SK-N-SH (cell line): ENCODE measurements at regions not wholly inside any gene's neighbourhood (a gene's known extent, or its start where the extent isn't known, plus 50 kb on each side); places are given as distances from the start of the nearest gene placed in this dataset.

Experiments
- CTCF ChIA-PET: fragments of 300-600, 350-600 bp; formaldehyde crosslinking; extraction: SDS; loops from one replicate; lab custom pipeline; 2021; lab: Yijun Ruan, JAX
- POLR2A ChIA-PET: fragments of 350-600 bp; sonication (Branson Sonifier 250); formaldehyde crosslinking; extraction: SDS; loops from one replicate; lab custom pipeline; 2020; ENCODE audit warnings: antibody characterized with exemption, inconsistent platforms; lab: Yijun Ruan, JAX
- DNase-seq: peaks from one replicate; pipeline ENCODE4 v3.0.0; 2012
- H2AFZ ChIP-seq: fragments of 200-600 bp; sonication (generic); 2 replicates; pipeline ENCODE4 v1.8.1; 2016; ENCODE audit warnings: antibody characterized with exemption, mild to moderate bottlenecking, low read depth
- H3F3A ChIP-seq: fragments of 200-600 bp; sonication (generic); replicated peaks from 2 replicates; pipeline ENCODE3; 2016; ENCODE audit warnings: antibody characterized with exemption, mild to moderate bottlenecking; ENCODE audit not compliant: insufficient read depth
- H3K27ac ChIP-seq, 2 experiments: fragments of 200-500 bp in 1 of 2; fragments of 200-600 bp in 1 of 2; sonication (Bioruptor generic) in 1 of 2; sonication (generic), shearing (Covaris generic) in 1 of 2; 2 replicates each; pipeline versions ENCODE4 v1.5.1 to v1.6.1; 2014 to 2016; ENCODE audit warnings: low read depth in 2 of 2, inconsistent platforms in 1 of 2, low read length in 1 of 2, mild to moderate bottlenecking in 1 of 2, mixed read lengths in 1 of 2
- H3K27me3 ChIP-seq: fragments of 200-600 bp; sonication (generic), shearing (Covaris generic); 2 replicates; pipeline ENCODE4 v1.6.1; 2016; ENCODE audit warnings: mixed run types; ENCODE audit not compliant: insufficient read depth
- H3K36me3 ChIP-seq, 2 experiments: fragments of 200-500 bp in 1 of 2; fragments of 200-600 bp in 1 of 2; sonication (Bioruptor generic) in 1 of 2; sonication (generic) in 1 of 2; replicated peaks in 1 of 2; 2 replicates each; pipeline versions ENCODE3 to v1.5.1; 2014 to 2016; ENCODE audit warnings: low read length in 1 of 2, mild to moderate bottlenecking in 1 of 2; ENCODE audit not compliant: insufficient read depth in 2 of 2, control insufficient read depth in 1 of 2
- H3K4me1 ChIP-seq, 2 experiments: fragments of 200-500 bp in 1 of 2; fragments of 200-600 bp in 1 of 2; sonication (Bioruptor generic) in 1 of 2; sonication (generic), shearing (Covaris generic) in 1 of 2; 2 replicates each; pipeline versions ENCODE4 v1.5.1 to v1.6.1; 2014 to 2016; ENCODE audit warnings: low read depth in 1 of 2, low read length in 1 of 2, mixed run types in 1 of 2; ENCODE audit not compliant: insufficient read depth in 2 of 2, control insufficient read depth in 1 of 2
- H3K4me2 ChIP-seq: fragments of 200-600 bp; sonication (generic), shearing (Covaris generic); 2 replicates; pipeline ENCODE4 v1.6.1; 2017; ENCODE audit warnings: mixed run types
- H3K4me3 ChIP-seq, 2 experiments: fragments of 200-500 bp in 1 of 2; fragments of 200-600 bp in 1 of 2; sonication (Bioruptor generic) in 1 of 2; sonication (generic), shearing (Covaris generic) in 1 of 2; 2 replicates each; pipeline versions ENCODE4 v1.5.1 to v1.8.1; 2014 to 2016; ENCODE audit warnings: low read depth in 2 of 2, inconsistent platforms in 1 of 2, low read length in 1 of 2, mild to moderate bottlenecking in 1 of 2, mixed read lengths in 1 of 2, moderate library complexity in 1 of 2
- H3K79me2 ChIP-seq: fragments of 200-600 bp; sonication (generic); 2 replicates; pipeline ENCODE4 v1.8.1; 2017; ENCODE audit warnings: mild to moderate bottlenecking; ENCODE audit not compliant: insufficient read depth
- H3K9ac ChIP-seq: fragments of 200-600 bp; sonication (generic); 2 replicates; pipeline ENCODE4 v1.6.1; 2017; ENCODE audit warnings: mixed run types
- H3K9me2 ChIP-seq: fragments of 200-600 bp; sonication (generic); 2 replicates; pipeline ENCODE4 v1.6.1; 2017; ENCODE audit warnings: mixed run types
- H3K9me3 ChIP-seq: fragments of 200-600 bp; sonication (generic); 2 replicates; pipeline ENCODE4 v1.6.1; 2017; ENCODE audit warnings: mixed run types, mild to moderate bottlenecking, moderate library complexity
- H4K20me1 ChIP-seq: fragments of 200-600 bp; sonication (generic); 2 replicates; pipeline ENCODE4 v1.6.1; 2017; ENCODE audit warnings: mild to moderate bottlenecking, mixed run types; ENCODE audit not compliant: insufficient read depth
- EP300 ChIP-seq, 2 experiments: IDR thresholded peaks; 2 replicates each; pipeline versions ENCODE4 v1.4.0 to v1.6.1; 2012; ENCODE audit warnings: borderline replicate concordance in 1 of 2, low read depth in 1 of 2, low read length in 1 of 2
- FOXJ3 ChIP-seq: sonication (generic); formaldehyde crosslinking; IDR thresholded peaks from 2 replicates; pipeline ENCODE4 v1.5.1; 2020; ENCODE audit warnings: mild to moderate bottlenecking, missing genetic modification reagents
- FOXM1 ChIP-seq: IDR thresholded peaks from 2 replicates; pipeline ENCODE4 v1.4.0; 2012; ENCODE audit warnings: low read depth, mild to moderate bottlenecking
- GABPA ChIP-seq: IDR thresholded peaks from 2 replicates; pipeline ENCODE4 v1.4.0; 2012; ENCODE audit warnings: low read depth, mild to moderate bottlenecking
- GATA2 ChIP-seq: sonication (generic); formaldehyde crosslinking; IDR thresholded peaks from 2 replicates; pipeline ENCODE4 v1.5.0; 2020; ENCODE audit warnings: mild to moderate bottlenecking, missing genetic modification reagents
- MEF2A ChIP-seq: IDR thresholded peaks from 2 replicates; pipeline ENCODE4 v1.4.0; 2012; ENCODE audit warnings: low read depth, borderline replicate concordance
- MXI1 ChIP-seq: IDR thresholded peaks from 2 replicates; pipeline ENCODE4 v1.6.1; 2012; ENCODE audit warnings: mild to moderate bottlenecking, low read depth, low read length, improper control_type of control experiment
- NFIC ChIP-seq: IDR thresholded peaks from 2 replicates; pipeline ENCODE4 v1.4.0; 2012; ENCODE audit warnings: borderline replicate concordance
- NRF1 ChIP-seq: IDR thresholded peaks from 2 replicates; pipeline ENCODE4 v1.6.1; 2012; ENCODE audit warnings: low read depth, mild to moderate bottlenecking, low read length
- POLR2AphosphoS5 ChIP-seq: IDR thresholded peaks from 2 replicates; pipeline ENCODE4 v1.6.1; 2012; ENCODE audit warnings: low read depth, low read length
- RCOR1 ChIP-seq: fragments of 150-350 bp; IDR thresholded peaks from 2 replicates; pipeline ENCODE4 v1.6.1; 2017; ENCODE audit warnings: antibody characterized with exemption, low read length
- RFX5 ChIP-seq: IDR thresholded peaks from 2 replicates; pipeline ENCODE4 v1.6.1; 2012; ENCODE audit warnings: mild to moderate bottlenecking, improper control_type of control experiment, low read length
- SMC3 ChIP-seq: IDR thresholded peaks from 2 replicates; pipeline ENCODE4 v1.6.1; 2012; ENCODE audit warnings: low read depth, low read length, improper control_type of control experiment
- TAF1 ChIP-seq: IDR thresholded peaks from 2 replicates; pipeline ENCODE4 v1.6.1; 2012; ENCODE audit warnings: low read depth, mild to moderate bottlenecking, low read length, moderate library complexity, borderline replicate concordance
- TEAD4 ChIP-seq: IDR thresholded peaks from 2 replicates; pipeline ENCODE4 v1.4.0; 2012; ENCODE audit warnings: mild to moderate bottlenecking, borderline replicate concordance; ENCODE audit not compliant: insufficient read depth
- WGBS: methylation state at CpG from one replicate; pipeline ENCODE4 v1.1.6; 2017; ENCODE audit warnings: low lambda C conversion rate; 5-methylcytosine and 5-hydroxymethylcytosine counted together
- TF ChIP-seq, protein P1 (sequence below): IDR thresholded peaks from 2 replicates; pipeline ENCODE4 v1.4.0; 2012; ENCODE audit warnings: low read depth
- TF ChIP-seq, protein P2 (sequence below): fragments of 150-350 bp; IDR thresholded peaks from 2 replicates; pipeline ENCODE4 v1.6.1; 2016; ENCODE audit warnings: mild to moderate bottlenecking, low read depth, low read length

DNA sequence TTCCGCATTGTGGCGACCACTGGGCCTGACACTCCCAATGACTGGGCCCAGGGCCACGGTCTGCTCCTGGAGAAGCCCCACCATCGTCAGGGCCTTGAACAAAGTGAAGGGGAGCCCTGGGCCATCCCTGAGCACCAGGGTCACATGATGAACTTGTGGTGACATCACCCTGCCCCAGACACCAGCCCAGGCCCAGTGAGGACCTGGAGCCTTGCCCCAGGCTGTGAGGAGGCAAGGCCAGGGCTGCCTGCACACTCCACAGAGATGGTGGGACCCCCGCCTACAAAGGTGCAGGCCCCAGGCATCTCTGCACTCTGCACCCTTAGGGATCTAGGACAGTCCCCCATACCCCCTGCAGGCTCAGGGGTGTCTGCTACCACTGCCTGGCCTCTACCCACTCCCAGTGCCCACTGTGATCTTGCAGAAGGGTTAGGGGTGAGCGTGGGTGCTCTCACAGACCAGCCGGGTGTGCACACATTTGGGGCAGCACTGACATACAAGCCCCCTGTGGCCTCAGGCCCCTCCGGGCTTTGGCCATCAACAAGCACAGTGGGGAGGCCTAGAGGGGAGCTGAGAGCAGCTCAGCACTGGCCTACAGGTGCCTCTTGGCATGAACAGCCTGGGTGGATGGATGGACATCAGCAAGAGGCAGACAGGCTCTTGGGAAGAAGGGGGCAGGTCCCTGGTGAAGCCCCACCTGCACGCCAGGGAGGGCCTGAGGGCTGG lies 624.0 kb upstream of the LRRTM4 start (continued):
- TF ChIP-seq FOXM1 (no peak), GATA2 (CRISPR knock-in tag) (no peak), RCOR1 (no peak), EP300 (IDR thresholded peaks at IDR 0.05; ENCODE audit: borderline replicate concordance in 1 of 2, low read depth in 1 of 2, low read length in 1 of 2) (no peak), MEF2A (no peak), POLR2AphosphoS5 (no peak), TAF1 (no peak), NFIC (no peak), MXI1 (no peak)
- TF ChIP-seq, protein P1, sequence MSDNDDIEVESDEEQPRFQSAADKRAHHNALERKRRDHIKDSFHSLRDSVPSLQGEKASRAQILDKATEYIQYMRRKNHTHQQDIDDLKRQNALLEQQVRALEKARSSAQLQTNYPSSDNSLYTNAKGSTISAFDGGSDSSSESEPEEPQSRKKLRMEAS = no peak
- TF ChIP-seq, protein P2, sequence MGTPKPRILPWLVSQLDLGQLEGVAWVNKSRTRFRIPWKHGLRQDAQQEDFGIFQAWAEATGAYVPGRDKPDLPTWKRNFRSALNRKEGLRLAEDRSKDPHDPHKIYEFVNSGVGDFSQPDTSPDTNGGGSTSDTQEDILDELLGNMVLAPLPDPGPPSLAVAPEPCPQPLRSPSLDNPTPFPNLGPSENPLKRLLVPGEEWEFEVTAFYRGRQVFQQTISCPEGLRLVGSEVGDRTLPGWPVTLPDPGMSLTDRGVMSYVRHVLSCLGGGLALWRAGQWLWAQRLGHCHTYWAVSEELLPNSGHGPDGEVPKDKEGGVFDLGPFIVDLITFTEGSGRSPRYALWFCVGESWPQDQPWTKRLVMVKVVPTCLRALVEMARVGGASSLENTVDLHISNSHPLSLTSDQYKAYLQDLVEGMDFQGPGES = no peak

DNA sequence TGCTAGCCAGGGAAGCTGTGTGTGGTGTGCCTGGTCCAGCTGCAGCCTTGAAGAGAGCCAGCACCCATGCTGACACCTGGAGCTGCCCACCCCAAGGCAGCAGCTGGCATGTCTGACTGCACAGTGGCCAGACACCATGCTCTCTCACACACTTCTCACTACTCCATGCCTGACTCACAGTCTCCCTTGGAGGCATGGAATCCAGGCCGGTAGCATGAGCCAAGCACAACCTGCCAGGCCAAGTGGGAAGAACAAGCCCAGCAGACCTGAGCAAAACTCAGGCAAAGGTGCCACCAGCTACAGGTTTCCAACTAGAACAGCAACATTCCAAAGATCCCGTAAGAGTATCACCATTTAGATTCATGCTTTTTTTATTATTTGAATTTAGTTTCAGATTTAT lies 625.3 kb upstream of the LRRTM4 start:
- 24% methylated on average over 2 of the region's 2 CpGs for WGBS
- Histone ChIP-seq H3K4me2 (no peak overlapping the region), H3K4me1 (no peaks in the 10 kb centered on the region), H3K9me3 (no peaks in the 10 kb centered on the region; the same call in 1 of the 2 replicates), H3K27ac (no peak overlapping the region), H3K9ac (no peak overlapping the region), H3F3A (no peaks in the 10 kb centered on the region), H3K79me2 (no peaks in the 10 kb centered on the region), H3K36me3 (no peaks in the 10 kb centered on the region), H4K20me1 (no peaks in the 10 kb centered on the region), H2AFZ (no peak overlapping the region), H3K9me2 (no peaks in the 10 kb centered on the region), H3K4me3 (no peak overlapping the region), H3K27me3 (no peaks in the 10 kb centered on the region)
- POLR2A ChIA-PET = no interaction called here
- DNase-seq = no peak
- CTCF ChIA-PET = no interaction called here
- TF ChIP-seq SMC3 (no peak), GABPA (no peak), RFX5 (no peak), POLR2AphosphoS5 (no peak), GATA2 (CRISPR knock-in tag) (no peak), NRF1 (no peak), FOXJ3 (CRISPR knock-in tag) (no peak), TEAD4 (no peak)
- TF ChIP-seq, protein P1 = no peak
